ENCODE measurements at regions not wholly inside any gene's neighbourhood (a gene's known extent, or its start where the extent isn't known, plus 50 kb on each side); places are given as distances from the start of the nearest gene placed in this dataset.

GRCh38 chr2:8480915-8481314, 200.9 kb upstream of the ID2 start:
- Histone ChIP-seq H3K9me3 (ENCODE audit: low read depth, low read length, poor library complexity, severe bottlenecking) (no peaks in the 10 kb centered on the region), H3K4me3 (ENCODE audit: low read depth, low read length, poor library complexity, severe bottlenecking) (no peak overlapping the region), H3K4me1 (ENCODE audit: insufficient read depth, low read length, poor library complexity, severe bottlenecking) (peaks cover 11% of the 10 kb centered on the region), H3K27ac (ENCODE audit: low read depth, low read length, poor library complexity, severe bottlenecking) (no peak overlapping the region), H3K36me3 (ENCODE audit: insufficient read depth, low read length, poor library complexity, severe bottlenecking) (no peaks in the 10 kb centered on the region), H3K27me3 (replicated peaks; ENCODE audit: insufficient read depth, low read depth, low read length, poor library complexity) (no peaks in the 10 kb centered on the region)
- CTCF ChIA-PET: no interaction called here
- no TSS peak for BruUV-seq (replicated peaks)
- no peak for DNase-seq (ENCODE audit: low spot score)
- TF ChIP-seq CTCF (conservative IDR thresholded peaks at IDR 0.05; ENCODE audit: low read depth, low read length) (no peak), EZH2 (IDR thresholded peaks at IDR 0.05; ENCODE audit: borderline replicate concordance, low read depth, low read length, poor library complexity, severe bottlenecking) (no peak)
- POLR2A ChIA-PET (ENCODE audit: low non-redundant PET): interaction anchor here (0.6 kb wide), 1 partner anchor 201 kb away, joined by 3 read pairs; the partner anchor contains the start of gene ID2
- intact Hi-C loops (cut with micrococcal nuclease; ENCODE audit: unreplicated experiment): no loop called here

DNA sequence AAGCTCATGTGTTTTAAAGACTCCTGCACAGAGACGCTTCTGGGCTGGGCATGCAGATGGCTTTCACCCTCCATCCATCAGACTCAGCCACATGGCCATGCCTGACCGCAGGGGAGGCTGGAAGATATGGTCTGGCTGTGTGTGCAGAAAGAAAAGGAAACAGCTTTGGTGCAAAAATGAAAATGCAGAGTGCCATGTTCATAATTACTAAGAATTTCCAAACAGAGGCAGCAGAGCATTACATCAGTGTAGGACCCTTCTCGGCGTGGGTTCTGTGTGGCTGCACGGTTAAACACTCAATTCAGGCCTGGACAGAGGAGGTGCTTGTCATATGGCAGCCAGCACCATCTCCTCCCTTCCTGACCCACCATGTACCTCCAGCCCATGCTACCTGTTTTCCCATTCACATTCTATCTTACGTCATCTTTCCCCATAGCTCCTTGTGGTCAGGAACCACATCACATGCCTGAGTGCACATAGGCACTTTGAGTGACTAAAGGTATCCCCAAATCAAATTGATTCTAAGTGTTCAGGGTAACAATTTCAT, 200.3 kb upstream of the ID2 start:
- Histone ChIP-seq H3K4me3 (ENCODE audit: low read depth, low read length, poor library complexity, severe bottlenecking) (no peak overlapping the region), H3K4me1 (ENCODE audit: insufficient read depth, low read length, poor library complexity, severe bottlenecking) (peaks cover 11% of the 10 kb centered on the region), H3K36me3 (ENCODE audit: insufficient read depth, low read length, poor library complexity, severe bottlenecking) (no peaks in the 10 kb centered on the region), H3K9me3 (ENCODE audit: low read depth, low read length, poor library complexity, severe bottlenecking) (no peaks in the 10 kb centered on the region), H3K27me3 (replicated peaks; ENCODE audit: insufficient read depth, low read depth, low read length, poor library complexity) (no peaks in the 10 kb centered on the region), H3K27ac (ENCODE audit: low read depth, low read length, poor library complexity, severe bottlenecking) (no peak overlapping the region)
- POLR2A ChIA-PET (ENCODE audit: low non-redundant PET): interaction anchor here (0.6 kb wide), 1 partner anchor 200 kb away, joined by 3 read pairs; the partner anchor contains the start of gene ID2
- DNase-seq (ENCODE audit: low spot score): no peak
- TF ChIP-seq EZH2 (IDR thresholded peaks at IDR 0.05; ENCODE audit: borderline replicate concordance, low read depth, low read length, poor library complexity, severe bottlenecking) (no peak), CTCF (conservative IDR thresholded peaks at IDR 0.05; ENCODE audit: low read depth, low read length) (no peak)
- CTCF ChIA-PET: no interaction called here
- intact Hi-C loops (cut with micrococcal nuclease; ENCODE audit: unreplicated experiment): no loop called here
- BruUV-seq (replicated peaks): no TSS peak

- no TSS peak for BruUV-seq (replicated peaks)
- H3K9me3 ChIP-seq (ENCODE audit: low read depth, low read length, poor library complexity, severe bottlenecking): no peaks in the 10 kb centered on the region
- H3K36me3 ChIP-seq (ENCODE audit: insufficient read depth, low read length, poor library complexity, severe bottlenecking): no peaks in the 10 kb centered on the region
- H3K27ac ChIP-seq (ENCODE audit: low read depth, low read length, poor library complexity, severe bottlenecking): no peak overlapping the region
- intact Hi-C loops (cut with micrococcal nuclease; ENCODE audit: unreplicated experiment): no loop called here
- DNase-seq (ENCODE audit: low spot score): no peak
- ChIA-PET POLR2A (ENCODE audit: low non-redundant PET) (no interaction called here), CTCF (no interaction called here)
- no peak overlapping the region for H3K4me3 ChIP-seq (ENCODE audit: low read depth, low read length, poor library complexity, severe bottlenecking)
- H3K4me1 ChIP-seq (ENCODE audit: insufficient read depth, low read length, poor library complexity, severe bottlenecking): peaks cover 9% of the 10 kb centered on the region
- TF ChIP-seq EZH2 (IDR thresholded peaks at IDR 0.05; ENCODE audit: borderline replicate concordance, low read depth, low read length, poor library complexity, severe bottlenecking): no peak
- no peaks in the 10 kb centered on the region for H3K27me3 ChIP-seq (replicated peaks; ENCODE audit: insufficient read depth, low read depth, low read length, poor library complexity)
Observed at GRCh38 chr2:8482432-8482831, 199.4 kb upstream of the ID2 start.
